GM23338 (cell line): ENCODE measurements at regions not wholly inside any gene's neighbourhood (a gene's known extent, or its start where the extent isn't known, plus 50 kb on each side); places are given as distances from the start of the nearest gene placed in this dataset.

Source experiments
- ATAC-seq: fragments of 200-7000 bp; cut with Tn5 transposase; 3 replicates; pipeline ENCODE4 v1.9.1; 2020
- DNase-seq: peaks from one replicate; pipeline ENCODE4 v3.0.0-alpha.2; 2015; ENCODE audit warnings: low spot score
- H2AFZ ChIP-seq: fragments of 200-600 bp; sonication (generic); 2 replicates; pipeline ENCODE4 v1.8.0; 2016; ENCODE audit warnings: antibody characterized with exemption, mild to moderate bottlenecking, moderate library complexity
- H3F3A ChIP-seq: fragments of 200-600 bp; sonication (generic); replicated peaks from 2 replicates; pipeline ENCODE4 v1.8.0; 2017; ENCODE audit warnings: antibody characterized with exemption, mixed run types, low read depth
- H3K27ac ChIP-seq: fragments of 200-600 bp; sonication (generic); 2 replicates; pipeline ENCODE4 v1.6.1; 2016; ENCODE audit warnings: low read depth
- H3K27me3 ChIP-seq: fragments of 200-600 bp; sonication (generic); 2 replicates; pipeline ENCODE4 v1.8.0; 2016; ENCODE audit warnings: mild to moderate bottlenecking, mixed run types, moderate library complexity; ENCODE audit not compliant: insufficient read depth
- H3K36me3 ChIP-seq: fragments of 200-600 bp; sonication (generic); 2 replicates; pipeline ENCODE4 v1.8.0; 2016; ENCODE audit warnings: mild to moderate bottlenecking; ENCODE audit not compliant: insufficient read depth
- H3K4me1 ChIP-seq: fragments of 200-600 bp; sonication (generic); 2 replicates; pipeline ENCODE4 v1.8.0; 2016; ENCODE audit warnings: mild to moderate bottlenecking, moderate library complexity; ENCODE audit not compliant: insufficient read depth
- H3K4me2 ChIP-seq: fragments of 200-600 bp; sonication (generic); 2 replicates; pipeline ENCODE4 v1.7.1; 2017; ENCODE audit warnings: mixed run types
- H3K4me3 ChIP-seq: fragments of 200-600 bp; sonication (generic); 2 replicates; pipeline ENCODE4 v1.6.1; 2016; ENCODE audit warnings: mixed run types
- H3K79me2 ChIP-seq: fragments of 200-600 bp; sonication (generic); replicated peaks from 2 replicates; pipeline ENCODE4 v1.8.0; 2017; ENCODE audit warnings: mild to moderate bottlenecking; ENCODE audit not compliant: insufficient read depth
- H3K9me2 ChIP-seq: fragments of 200-600 bp; sonication (generic); 2 replicates; pipeline ENCODE4 v1.8.0; 2017; ENCODE audit not compliant: insufficient read depth
- H4K20me1 ChIP-seq: fragments of 200-600 bp; sonication (generic); replicated peaks from 2 replicates; pipeline ENCODE4 v1.8.0; 2017; ENCODE audit warnings: mild to moderate bottlenecking; ENCODE audit not compliant: insufficient read depth
- H3K27ac Mint-ChIP-seq: 2 replicates; pipeline ENCODE4 v1.8.0; 2020; ENCODE audit warnings: inconsistent platforms, mild to moderate bottlenecking, moderate library complexity, mixed read lengths
- H3K27me3 Mint-ChIP-seq: 3 replicates; pipeline ENCODE4 v1.8.0; 2022; ENCODE audit warnings: low read depth, mild to moderate bottlenecking, moderate library complexity, mixed read lengths, inconsistent platforms; ENCODE audit not compliant: insufficient read depth, poor library complexity
- H3K36me3 Mint-ChIP-seq: 3 replicates; pipeline ENCODE4 v1.8.0; 2021; ENCODE audit warnings: low read depth, mild to moderate bottlenecking, inconsistent platforms, moderate library complexity, mixed read lengths
- H3K4me1 Mint-ChIP-seq: 3 replicates; pipeline ENCODE4 v1.8.0; 2020; ENCODE audit warnings: mild to moderate bottlenecking, inconsistent platforms, mixed read lengths
- H3K4me3 Mint-ChIP-seq: 3 replicates; pipeline ENCODE4 v1.8.0; 2021; ENCODE audit warnings: moderate library complexity, mild to moderate bottlenecking, inconsistent platforms, mixed read lengths
- H3K9me3 Mint-ChIP-seq: 3 replicates; pipeline ENCODE4 v1.8.0; 2020; ENCODE audit warnings: moderate library complexity, mild to moderate bottlenecking, inconsistent platforms, mixed read lengths
- CREB1 ChIP-seq: fragments of 250-450 bp; sonication (Bioruptor Pico); IDR thresholded peaks from 2 replicates; pipeline ENCODE4 v1.5.0; 2020; ENCODE audit warnings: low read depth, mild to moderate bottlenecking, moderate library complexity
- ETS1 ChIP-seq: IDR thresholded peaks from 2 replicates; pipeline ENCODE4 v1.6.1; 2016; ENCODE audit warnings: antibody characterized with exemption
- EZH2 ChIP-seq: fragments of 200-600 bp; sonication (generic); IDR thresholded peaks from one replicate; pipeline ENCODE4 v1.8.0; 2017; ENCODE audit warnings: antibody characterized with exemption, mild to moderate bottlenecking, low read depth; ENCODE audit not compliant: unreplicated experiment
- EZH2phosphoT487 ChIP-seq: fragments of 200-600 bp; sonication (generic); IDR thresholded peaks from one replicate; pipeline ENCODE4 v1.8.1; 2018; ENCODE audit warnings: antibody characterized with exemption; ENCODE audit not compliant: unreplicated experiment
- JUNB ChIP-seq: IDR thresholded peaks from one replicate; pipeline ENCODE4 v1.6.1; 2016; ENCODE audit warnings: antibody characterized with exemption; ENCODE audit not compliant: unreplicated experiment
- NANOG ChIP-seq: IDR thresholded peaks from 2 replicates; pipeline ENCODE4 v1.6.1; 2016; ENCODE audit warnings: antibody characterized with exemption, borderline replicate concordance
- POLR2AphosphoS5 ChIP-seq: IDR thresholded peaks from 2 replicates; pipeline ENCODE4 v1.6.1; 2016; ENCODE audit warnings: antibody characterized with exemption, low read depth
- STAT1 ChIP-seq: IDR thresholded peaks from one replicate; pipeline ENCODE4 v1.6.1; 2016; ENCODE audit warnings: antibody characterized with exemption; ENCODE audit not compliant: unreplicated experiment
- ZNF331 ChIP-seq: fragments of 250-450 bp; sonication (Bioruptor Pico); IDR thresholded peaks from 2 replicates; pipeline ENCODE4 v1.5.0; 2020; ENCODE audit warnings: low read depth, mild to moderate bottlenecking, moderate library complexity
- TF ChIP-seq, protein P1 (sequence below): IDR thresholded peaks from one replicate; pipeline ENCODE4 v1.6.1; 2018; ENCODE audit warnings: antibody characterized with exemption; ENCODE audit not compliant: unreplicated experiment
- TF ChIP-seq, protein P2 (sequence below), 2 experiments: fragments of 200-600 bp in 1 of 2; sonication (generic) in 1 of 2; conservative IDR thresholded peaks; 2 replicates each; pipeline versions ENCODE4 v1.5.1 to v1.6.1; 2016 to 2017; ENCODE audit warnings: antibody characterized with exemption in 2 of 2, low read depth in 2 of 2, mild to moderate bottlenecking in 2 of 2, moderate library complexity in 1 of 2

DNA sequence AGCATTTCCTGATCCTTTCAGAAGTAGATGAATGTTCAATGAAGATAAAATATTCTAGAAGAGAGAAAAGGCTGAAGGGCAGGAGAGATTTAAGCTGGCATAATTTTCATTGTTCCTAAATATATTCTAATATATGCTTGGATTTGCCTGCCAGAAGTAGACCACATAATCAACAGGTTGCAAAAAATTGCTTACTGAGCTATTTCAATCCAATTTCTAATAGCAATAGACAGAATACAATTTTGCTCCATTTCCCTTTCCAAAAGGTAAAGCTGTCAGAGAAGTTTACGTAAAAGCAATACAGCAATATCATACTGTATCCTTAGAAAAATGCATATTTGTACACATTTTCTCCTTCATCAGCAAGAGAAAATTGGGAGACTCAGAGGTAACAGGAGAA, 237.3 kb downstream of the PMP22 start:
- Mint-ChIP-seq H3K36me3 (no peaks in the 10 kb centered on the region), H3K9me3 (no peaks in the 10 kb centered on the region), H3K4me3 (no peak overlapping the region), H3K27me3 (peaks cover 6% of the 10 kb centered on the region), H3K4me1 (peaks cover 14% of the 10 kb centered on the region), H3K27ac (no peak overlapping the region)
- no peaks in the 10 kb centered on the region for H3K27me3 ChIP-seq
- no peak overlapping the region for H3K27ac ChIP-seq
- H3K4me1 ChIP-seq, result peaks cover 3% of the 10 kb centered on the region; the same call in 1 of the 2 replicates
- H3F3A ChIP-seq, result no peaks in the 10 kb centered on the region
- H3K4me3 ChIP-seq, result no peak overlapping the region
- H4K20me1 ChIP-seq, result no peaks in the 10 kb centered on the region
- H3K36me3 ChIP-seq, result no peaks in the 10 kb centered on the region
- no peaks in the 10 kb centered on the region for H3K9me2 ChIP-seq
- H2AFZ ChIP-seq, result no peak overlapping the region
- TF ChIP-seq ETS1 (no peak), EZH2 (no peak), POLR2AphosphoS5 (no peak), EZH2phosphoT487 (no peak), ZNF331 (no peak), JUNB (no peak), STAT1 (no peak), NANOG (no peak)
- TF ChIP-seq, protein P1, sequence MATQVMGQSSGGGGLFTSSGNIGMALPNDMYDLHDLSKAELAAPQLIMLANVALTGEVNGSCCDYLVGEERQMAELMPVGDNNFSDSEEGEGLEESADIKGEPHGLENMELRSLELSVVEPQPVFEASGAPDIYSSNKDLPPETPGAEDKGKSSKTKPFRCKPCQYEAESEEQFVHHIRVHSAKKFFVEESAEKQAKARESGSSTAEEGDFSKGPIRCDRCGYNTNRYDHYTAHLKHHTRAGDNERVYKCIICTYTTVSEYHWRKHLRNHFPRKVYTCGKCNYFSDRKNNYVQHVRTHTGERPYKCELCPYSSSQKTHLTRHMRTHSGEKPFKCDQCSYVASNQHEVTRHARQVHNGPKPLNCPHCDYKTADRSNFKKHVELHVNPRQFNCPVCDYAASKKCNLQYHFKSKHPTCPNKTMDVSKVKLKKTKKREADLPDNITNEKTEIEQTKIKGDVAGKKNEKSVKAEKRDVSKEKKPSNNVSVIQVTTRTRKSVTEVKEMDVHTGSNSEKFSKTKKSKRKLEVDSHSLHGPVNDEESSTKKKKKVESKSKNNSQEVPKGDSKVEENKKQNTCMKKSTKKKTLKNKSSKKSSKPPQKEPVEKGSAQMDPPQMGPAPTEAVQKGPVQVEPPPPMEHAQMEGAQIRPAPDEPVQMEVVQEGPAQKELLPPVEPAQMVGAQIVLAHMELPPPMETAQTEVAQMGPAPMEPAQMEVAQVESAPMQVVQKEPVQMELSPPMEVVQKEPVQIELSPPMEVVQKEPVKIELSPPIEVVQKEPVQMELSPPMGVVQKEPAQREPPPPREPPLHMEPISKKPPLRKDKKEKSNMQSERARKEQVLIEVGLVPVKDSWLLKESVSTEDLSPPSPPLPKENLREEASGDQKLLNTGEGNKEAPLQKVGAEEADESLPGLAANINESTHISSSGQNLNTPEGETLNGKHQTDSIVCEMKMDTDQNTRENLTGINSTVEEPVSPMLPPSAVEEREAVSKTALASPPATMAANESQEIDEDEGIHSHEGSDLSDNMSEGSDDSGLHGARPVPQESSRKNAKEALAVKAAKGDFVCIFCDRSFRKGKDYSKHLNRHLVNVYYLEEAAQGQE, result no peak
- TF ChIP-seq, protein P2, sequence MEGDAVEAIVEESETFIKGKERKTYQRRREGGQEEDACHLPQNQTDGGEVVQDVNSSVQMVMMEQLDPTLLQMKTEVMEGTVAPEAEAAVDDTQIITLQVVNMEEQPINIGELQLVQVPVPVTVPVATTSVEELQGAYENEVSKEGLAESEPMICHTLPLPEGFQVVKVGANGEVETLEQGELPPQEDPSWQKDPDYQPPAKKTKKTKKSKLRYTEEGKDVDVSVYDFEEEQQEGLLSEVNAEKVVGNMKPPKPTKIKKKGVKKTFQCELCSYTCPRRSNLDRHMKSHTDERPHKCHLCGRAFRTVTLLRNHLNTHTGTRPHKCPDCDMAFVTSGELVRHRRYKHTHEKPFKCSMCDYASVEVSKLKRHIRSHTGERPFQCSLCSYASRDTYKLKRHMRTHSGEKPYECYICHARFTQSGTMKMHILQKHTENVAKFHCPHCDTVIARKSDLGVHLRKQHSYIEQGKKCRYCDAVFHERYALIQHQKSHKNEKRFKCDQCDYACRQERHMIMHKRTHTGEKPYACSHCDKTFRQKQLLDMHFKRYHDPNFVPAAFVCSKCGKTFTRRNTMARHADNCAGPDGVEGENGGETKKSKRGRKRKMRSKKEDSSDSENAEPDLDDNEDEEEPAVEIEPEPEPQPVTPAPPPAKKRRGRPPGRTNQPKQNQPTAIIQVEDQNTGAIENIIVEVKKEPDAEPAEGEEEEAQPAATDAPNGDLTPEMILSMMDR (conservative IDR thresholded peaks at IDR 0.05; ENCODE audit: low read depth in 2 of 2), result no peak
- no peaks in the 10 kb centered on the region for H3K79me2 ChIP-seq
- no peak for DNase-seq
- no peak for ATAC-seq
- H3K4me2 ChIP-seq, result no peak overlapping the region

GRCh38 chr17:15026088-15026487, 239.0 kb downstream of the PMP22 start:
- Histone ChIP-seq H3K79me2 (no peaks in the 10 kb centered on the region), H3K4me1 (peaks cover 3% of the 10 kb centered on the region; the same call in 1 of the 2 replicates), H3K4me2 (no peak overlapping the region), H3K27me3 (no peaks in the 10 kb centered on the region), H3F3A (no peaks in the 10 kb centered on the region), H4K20me1 (no peaks in the 10 kb centered on the region), H3K27ac (no peak overlapping the region), H3K9me2 (no peaks in the 10 kb centered on the region), H3K36me3 (no peaks in the 10 kb centered on the region), H2AFZ (no peak overlapping the region), H3K4me3 (no peak overlapping the region)
- TF ChIP-seq, protein P2 (conservative IDR thresholded peaks at IDR 0.05; ENCODE audit: low read depth in 2 of 2), result no peak
- TF ChIP-seq JUNB (no peak), EZH2 (no peak), CREB1 (CRISPR knock-in tag) (no peak), ZNF331 (no peak), STAT1 (no peak)
- DNase-seq (no peak), ATAC-seq (no peak)
- Mint-ChIP-seq H3K9me3 (no peaks in the 10 kb centered on the region), H3K27me3 (peaks cover 6% of the 10 kb centered on the region), H3K27ac (no peak overlapping the region), H3K36me3 (no peaks in the 10 kb centered on the region), H3K4me3 (no peak overlapping the region), H3K4me1 (no peaks in the 10 kb centered on the region; the same call in 1 of the 3 replicates)
